Transverse colon (tissue), 4 donors: ENCODE measurements at regions not wholly inside any gene's neighbourhood (a gene's known extent, or its start where the extent isn't known, plus 50 kb on each side); places are given as distances from the start of the nearest gene placed in this dataset.

Experiments used
- DNase-seq: peaks from one replicate; pipeline ENCODE4 v3.0.0-alpha.2; 2019
- H3K27ac ChIP-seq, 4 donors: fragments of 200-600 bp; sonication (generic); 2 replicates each; pipeline ENCODE4 v1.5.1; 2016 to 2018; ENCODE audit warnings: inconsistent platforms in 4 of 4
- H3K27me3 ChIP-seq: fragments of 200-600 bp; sonication (generic); 2 replicates; pipeline ENCODE4 v1.5.1; 2017; ENCODE audit warnings: inconsistent platforms
- H3K36me3 ChIP-seq, 4 donors: fragments of 200-600 bp; sonication (generic); 2 replicates each; pipeline ENCODE4 v1.5.1; 2017 to 2019; ENCODE audit warnings: inconsistent platforms in 4 of 4
- H3K4me1 ChIP-seq, 4 donors: fragments of 200-600 bp; sonication (generic); 2 replicates each; pipeline ENCODE4 v1.5.1; 2017 to 2020; ENCODE audit warnings: inconsistent platforms in 4 of 4
- H3K4me3 ChIP-seq, 4 donors: fragments of 200-600 bp; sonication (generic); 1 replicate in 1 of 4; 2 replicates in 3 of 4; pipeline versions ENCODE4 v1.5.1 to v1.6.1; 2017 to 2019; ENCODE audit warnings: inconsistent platforms in 4 of 4
- H3K9me3 ChIP-seq, 2 donors: fragments of 200-600 bp; sonication (generic); 2 replicates each; pipeline ENCODE4 v1.5.1; 2017 to 2019; ENCODE audit warnings: inconsistent platforms in 2 of 2
- CTCF ChIP-seq, 5 experiments: fragments of 200-600 bp in 3 of 5; fragments of 450-650 bp in 2 of 5; sonication (generic) in 3 of 5; IDR thresholded peaks; 1 replicate in 2 of 5; 2 replicates in 3 of 5; pipeline ENCODE4 v1.5.1; 2016 to 2017; ENCODE audit warnings: antibody characterized with exemption in 5 of 5, inconsistent platforms in 3 of 5, mild to moderate bottlenecking in 2 of 5, moderate library complexity in 1 of 5
- EP300 ChIP-seq: sonication (generic); formaldehyde crosslinking; IDR thresholded peaks from one replicate; pipeline ENCODE4 v1.6.1; 2017; ENCODE audit warnings: antibody characterized with exemption, low read depth
- POLR2A ChIP-seq: fragments of 450-650 bp; IDR thresholded peaks from one replicate; pipeline ENCODE4 v1.6.1; 2016; ENCODE audit warnings: antibody characterized with exemption, mild to moderate bottlenecking, moderate library complexity
- POLR2AphosphoS5 ChIP-seq, 3 donors: sonication (generic); formaldehyde crosslinking; IDR thresholded peaks; one replicate each; pipeline ENCODE4 v1.6.1; 2016; ENCODE audit warnings: antibody characterized with exemption in 3 of 3
- WGBS, 2 donors: methylation state at CpG; one replicate each; pipeline ENCODE4 v1.1.5; 2018; ENCODE audit warnings: low coverage in 1 of 2; 5-methylcytosine and 5-hydroxymethylcytosine counted together
- in situ Hi-C, 4 donors: fragments of 200-750 bp; cut with MboI; loops; one replicate each; pipeline versions ENCODE4 v1.15.0 to v1.15.1; 2017; ENCODE audit warnings: low sequenced_read_pairs in 3 of 4, low pct_ligation_motif_present in 1 of 4, low pct_unique_long_range_greater_than_20kb in 1 of 4
- intact Hi-C: fragments of 100-400 bp; cut with DNase I; formaldehyde crosslinking; loops from one replicate; pipeline ENCODE4 v1.15.1; 2023; ENCODE audit warnings: low total_unique reads

- DNase-seq = no peak
- no peak overlapping the region for H3K27ac ChIP-seq
- H3K27me3 ChIP-seq = no peaks in the 10 kb centered on the region
- H3K4me3 ChIP-seq = no peak overlapping the region
- intact Hi-C loops (no loop called here), in situ Hi-C loops (no loop called here)
- H3K4me1 ChIP-seq = no peaks in the 10 kb centered on the region
- H3K36me3 ChIP-seq = no peaks in the 10 kb centered on the region
- no peak for TF ChIP-seq POLR2AphosphoS5 (IDR thresholded peaks at IDR 0.05)
- no peak for TF ChIP-seq CTCF (IDR thresholded peaks at IDR 0.05)
- TF ChIP-seq EP300 = no peak
- no peak for TF ChIP-seq POLR2A
- H3K9me3 ChIP-seq = no peaks in the 10 kb centered on the region
- 70% methylated on average over 9 of the region's 9 CpGs for WGBS, 2 donors
Observed at GRCh38 chr11:127607487-127608085, 607.0 kb upstream of the KIRREL3 start.

- no peaks in the 10 kb centered on the region for H3K27me3 ChIP-seq
- H3K4me1 ChIP-seq = no peaks in the 10 kb centered on the region
- in situ Hi-C loops = no loop called here
- intact Hi-C loops = no loop called here
- DNase-seq = no peak
- H3K27ac ChIP-seq = no peak overlapping the region
- H3K9me3 ChIP-seq = no peaks in the 10 kb centered on the region
- WGBS, 2 donors = 60 to 65% methylated on average over 3 of the region's 3 CpGs
- H3K36me3 ChIP-seq = no peaks in the 10 kb centered on the region
- TF ChIP-seq CTCF (IDR thresholded peaks at IDR 0.05) (no peak), POLR2AphosphoS5 (IDR thresholded peaks at IDR 0.05) (no peak), EP300 (no peak), POLR2A (no peak)
- no peak overlapping the region for H3K4me3 ChIP-seq
Observed at GRCh38 chr11:127601578-127601977, 601.0 kb upstream of the KIRREL3 start.

- no peak for DNase-seq
- Histone ChIP-seq H3K4me1 (no peaks in the 10 kb centered on the region), H3K36me3 (no peaks in the 10 kb centered on the region), H3K9me3 (no peaks in the 10 kb centered on the region), H3K4me3 (no peak overlapping the region), H3K27me3 (no peaks in the 10 kb centered on the region), H3K27ac (no peak overlapping the region)
- in situ Hi-C loops = no loop called here
- intact Hi-C loops = no loop called here
- TF ChIP-seq EP300 (no peak), POLR2AphosphoS5 (IDR thresholded peaks at IDR 0.05) (no peak), CTCF (IDR thresholded peaks at IDR 0.05) (no peak), POLR2A (no peak)
- WGBS, 2 donors = 71 to 77% methylated on average over 1 to 2 of the region's 2 CpGs
Observed at GRCh38 chr11:127600674-127601073, 600.1 kb upstream of the KIRREL3 start.

- Histone ChIP-seq H3K4me1 (no peaks in the 10 kb centered on the region), H3K4me3 (no peak overlapping the region), H3K36me3 (no peaks in the 10 kb centered on the region), H3K27ac (no peak overlapping the region), H3K9me3 (no peaks in the 10 kb centered on the region), H3K27me3 (no peaks in the 10 kb centered on the region)
- TF ChIP-seq POLR2AphosphoS5 (IDR thresholded peaks at IDR 0.05) (no peak), POLR2A (no peak), EP300 (no peak), CTCF (IDR thresholded peaks at IDR 0.05) (no peak)
- in situ Hi-C loops (no loop called here), intact Hi-C loops (no loop called here)
- 67 to 73% methylated on average over 3 of the region's 3 CpGs for WGBS, 2 donors
- DNase-seq = no peak
Observed at GRCh38 chr11:127598476-127598875, 597.9 kb upstream of the KIRREL3 start.
